GM12878 (cell line): ENCODE measurements at regions not wholly inside any gene's neighbourhood (a gene's known extent, or its start where the extent isn't known, plus 50 kb on each side); places are given as distances from the start of the nearest gene placed in this dataset.

Source experiments
- ATAC-seq: fragments of 200-7000 bp; cut with Tn5 transposase; 3 replicates; pipeline ENCODE4 v1.9.1; 2020; ENCODE audit warnings: mild to moderate bottlenecking, moderate library complexity
- BruUV-seq: library from RNA; stranded (reverse); fragments of 400-500 nt; replicated peaks from 2 replicates; lab custom pipeline; 2021; lab: Mats Ljungman, UMichigan
- CTCF ChIA-PET: fragments of 300-600 bp; sonication (Branson Sonifier 250); formaldehyde crosslinking; extraction: SDS; loops from one replicate; lab custom pipeline; 2021; ENCODE audit warnings: inconsistent platforms; lab: Yijun Ruan, JAX
- POLR2A ChIA-PET: fragments of 350-600 bp; formaldehyde crosslinking; extraction: SDS; loops from one replicate; lab custom pipeline; 2021; ENCODE audit warnings: inconsistent platforms; lab: Charles Lee
- RAD21 ChIA-PET: fragments of 300-600 bp; sonication (Branson Sonifier 250); formaldehyde crosslinking; loops from one replicate; lab custom pipeline; 2023; ENCODE audit warnings: antibody characterized with exemption; ENCODE audit not compliant: unreplicated experiment; lab: Charles Lee
- SMC1A ChIA-PET: fragments of 300-600 bp; sonication (Branson Sonifier 250); formaldehyde crosslinking; loops from one replicate; lab custom pipeline; 2023; ENCODE audit not compliant: unreplicated experiment, uncharacterized antibody; lab: Charles Lee
- DNase-seq: peaks from one replicate; pipeline ENCODE4 v3.0.0-alpha.2; 2011; ENCODE audit warnings: low read depth, low spot score
- FAIRE-seq: peaks from 3 replicates; lab custom pipeline; 2011; peaks lifted over from hg19 to GRCh38; lab: Jason Lieb, UNC
- H2AFZ ChIP-seq: 2 replicates; pipeline ENCODE4 v1.6.0; 2011; ENCODE audit warnings: low read depth, low read length, control low read depth; ENCODE audit not compliant: control insufficient read depth
- H3K27ac ChIP-seq: 2 replicates; pipeline ENCODE4 v1.5.1; 2011; ENCODE audit warnings: control low read depth; ENCODE audit not compliant: control insufficient read depth, insufficient read depth
- H3K27me3 ChIP-seq, 2 experiments: replicated peaks in 1 of 2; 2 replicates each; pipeline versions ENCODE4 v1.6.0 to v1.6.1; 2011; ENCODE audit warnings: low read length in 1 of 2; ENCODE audit not compliant: control insufficient read depth in 2 of 2, insufficient read depth in 2 of 2
- H3K36me3 ChIP-seq, 2 experiments: 2 replicates each; pipeline ENCODE4 v1.5.1; 2011; ENCODE audit warnings: low read length in 1 of 2; ENCODE audit not compliant: control insufficient read depth in 2 of 2, insufficient read depth in 2 of 2
- H3K4me1 ChIP-seq: 2 replicates; pipeline ENCODE4 v1.6.1; 2011; ENCODE audit warnings: mild to moderate bottlenecking, low read length, moderate library complexity, mixed read lengths; ENCODE audit not compliant: control insufficient read depth, insufficient read depth
- H3K4me2 ChIP-seq: 2 replicates; pipeline ENCODE4 v1.6.0; 2011; ENCODE audit warnings: control low read depth; ENCODE audit not compliant: control insufficient read depth, insufficient read depth
- H3K4me3 ChIP-seq: fragments of 200-600 bp; sonication (generic); 2 replicates; pipeline ENCODE4 v1.5.1; 2016
- H3K79me2 ChIP-seq: 2 replicates; pipeline ENCODE4 v1.6.0; 2011; ENCODE audit warnings: low read length; ENCODE audit not compliant: control insufficient read depth, insufficient read depth
- H3K9ac ChIP-seq: 2 replicates; pipeline ENCODE4 v1.8.0; 2011; ENCODE audit warnings: low read length, control low read depth, mixed read lengths; ENCODE audit not compliant: control insufficient read depth, insufficient read depth
- H3K9me3 ChIP-seq: replicated peaks from 3 replicates; pipeline ENCODE4 v1.5.1; 2011; ENCODE audit warnings: mild to moderate bottlenecking, low read length; ENCODE audit not compliant: control insufficient read depth, insufficient read depth
- H4K20me1 ChIP-seq: 2 replicates; pipeline ENCODE4 v1.6.0; 2011; ENCODE audit not compliant: control insufficient read depth, insufficient read depth
- ATF7 ChIP-seq: fragments of 450-650 bp; IDR thresholded peaks from 2 replicates; pipeline ENCODE4 v1.6.1; 2016; ENCODE audit warnings: low read depth, mild to moderate bottlenecking
- IKZF1 ChIP-seq: fragments of 450-650 bp; conservative IDR thresholded peaks from 2 replicates; pipeline ENCODE4 v1.6.1; 2017; ENCODE audit warnings: antibody characterized with exemption, mild to moderate bottlenecking
- MTA2 ChIP-seq: fragments of 450-650 bp; IDR thresholded peaks from 2 replicates; pipeline ENCODE4 v1.6.1; 2016; ENCODE audit warnings: low read depth, mild to moderate bottlenecking, moderate library complexity
- POLR2A ChIP-seq: IDR thresholded peaks from 2 replicates; pipeline ENCODE4 v1.6.1; 2011; ENCODE audit warnings: low read depth, mild to moderate bottlenecking, low read length
- PRDM15 ChIP-seq: fragments of 450-650 bp; formaldehyde crosslinking; IDR thresholded peaks from 2 replicates; pipeline ENCODE4 v1.4.0; 2020; ENCODE audit warnings: mild to moderate bottlenecking, moderate library complexity
- RUNX3 ChIP-seq: IDR thresholded peaks from 2 replicates; pipeline ENCODE4 v1.6.1; 2012; ENCODE audit warnings: low read length, inconsistent platforms
- SIX5 ChIP-seq: IDR thresholded peaks from 2 replicates; pipeline ENCODE4 v1.6.1; 2011; ENCODE audit warnings: mild to moderate bottlenecking, low read depth, low read length, moderate library complexity; ENCODE audit not compliant: severe bottlenecking
- SREBF2 ChIP-seq: IDR thresholded peaks from 2 replicates; pipeline ENCODE4 v1.6.1; 2012; ENCODE audit warnings: mild to moderate bottlenecking, low read length
- SUPT20H ChIP-seq: IDR thresholded peaks from 2 replicates; pipeline ENCODE4 v1.6.1; 2011; ENCODE audit warnings: low read depth, mild to moderate bottlenecking, low read length, moderate library complexity, borderline replicate concordance; ENCODE audit not compliant: control insufficient read depth
- TARDBP ChIP-seq: IDR thresholded peaks from 2 replicates; pipeline ENCODE4 v1.6.1; 2016; ENCODE audit warnings: borderline replicate concordance
- YY1 ChIP-seq: IDR thresholded peaks from 2 replicates; pipeline ENCODE4 v1.6.1; 2011; ENCODE audit warnings: low read depth, mild to moderate bottlenecking, low read length
- ZNF274 ChIP-seq: IDR thresholded peaks from one replicate; pipeline ENCODE4 v1.8.0; 2011; ENCODE audit not compliant: insufficient read length, insufficient read depth
- WGBS: methylation state at CpG from one replicate; pipeline ENCODE4 v1.1.6; 2016; ENCODE audit warnings: low lambda C conversion rate; ENCODE audit not compliant: insufficient replicate concordance, insufficient coverage; ENCODE audit errors: missing lambda C conversion rate; 5-methylcytosine and 5-hydroxymethylcytosine counted together
- in situ Hi-C: fragments of 300-500 bp; cut with MboI; formaldehyde crosslinking; loops from 9 replicates; pipeline ENCODE4 v1.14.3; 2018; ENCODE audit warnings: mixed read lengths
- intact Hi-C: fragments of 100-400 bp; cut with micrococcal nuclease; formaldehyde crosslinking; loops from one replicate; pipeline ENCODE4 v1.14.2; 2022; ENCODE audit not compliant: unreplicated experiment

GRCh38 chr7:92973293-92973731 lies 136.9 kb upstream of the CDK6 start:
- ChIA-PET POLR2A (no interaction called here), SMC1A (no interaction called here)
- H3K79me2 ChIP-seq = no peaks in the 10 kb centered on the region
- H3K27me3 ChIP-seq = no peaks in the 10 kb centered on the region
- no peak for DNase-seq
- peak; percentile 47 for TF ChIP-seq MTA2
- no peak for TF ChIP-seq SREBF2
- no peak for TF ChIP-seq SIX5
- TF ChIP-seq, all 136 proteins: peak for 1
- peaks cover 3% of the 10 kb centered on the region for H3K9me3 ChIP-seq
- FAIRE-seq (no peak), ATAC-seq (peak; percentile 49)
- no peak overlapping the region for H3K27ac ChIP-seq
- ChIA-PET RAD21 (no interaction called here), CTCF (no interaction called here)
- no peak overlapping the region for H2AFZ ChIP-seq
- no peak overlapping the region for H3K4me3 ChIP-seq
- H3K4me2 ChIP-seq = no peak overlapping the region
- H3K4me1 ChIP-seq = no peaks in the 10 kb centered on the region
- H4K20me1 ChIP-seq = no peaks in the 10 kb centered on the region
- H3K9ac ChIP-seq = no peak overlapping the region
- intact Hi-C loops (no loop called here), in situ Hi-C loops (no loop called here)
- H3K36me3 ChIP-seq = no peaks in the 10 kb centered on the region
- BruUV-seq = no TSS peak

GRCh38 chr7:92972441-92972840 lies 136.1 kb upstream of the CDK6 start:
- FAIRE-seq = no peak
- no TSS peak for BruUV-seq
- in situ Hi-C loops = no loop called here

More at GRCh38 chr7:92972441-92972840, 136.1 kb upstream of the CDK6 start:
- no peak overlapping the region for H3K27ac ChIP-seq
- ChIA-PET RAD21 (no interaction called here), SMC1A (no interaction called here), POLR2A (no interaction called here), CTCF (interaction anchor here (1.0 kb wide), 1 partner anchor 15 kb away, joined by 3 read pairs; no protein-coding TSS in a partner anchor)
- DNase-seq (no peak), ATAC-seq (no peak)
- no peaks in the 10 kb centered on the region for H3K27me3 ChIP-seq
- 29% methylated on average over 3 of the region's 3 CpGs for WGBS
- peaks cover 3% of the 10 kb centered on the region for H3K9me3 ChIP-seq
- no peaks in the 10 kb centered on the region for H3K36me3 ChIP-seq
- H2AFZ ChIP-seq = no peak overlapping the region
- TF ChIP-seq SUPT20H (no peak), ZNF274 (no peak), TARDBP (no peak), ATF7 (no peak), RUNX3 (no peak), IKZF1 (no peak), PRDM15 (CRISPR knock-in tag) (no peak), YY1 (no peak), POLR2A (no peak)
- H3K4me1 ChIP-seq = no peaks in the 10 kb centered on the region
- no peak overlapping the region for H3K4me3 ChIP-seq
- no peaks in the 10 kb centered on the region for H3K79me2 ChIP-seq
- H4K20me1 ChIP-seq = no peaks in the 10 kb centered on the region
- intact Hi-C loops = no loop called here
- no peak overlapping the region for H3K4me2 ChIP-seq
- H3K9ac ChIP-seq = no peak overlapping the region
